HEK293 (cell line): ENCODE measurements at regions not wholly inside any gene's neighbourhood (a gene's known extent, or its start where the extent isn't known, plus 50 kb on each side); places are given as distances from the start of the nearest gene placed in this dataset.

Source experiments
- CTCF ChIA-PET: fragments of 350-600 bp; formaldehyde crosslinking; extraction: SDS; loops from one replicate; lab custom pipeline; 2021; ENCODE audit warnings: antibody characterized with exemption; lab: Yijun Ruan, JAX
- POLR2A ChIA-PET: fragments of 300-600 bp; formaldehyde crosslinking; extraction: SDS; loops from one replicate; lab custom pipeline; 2020; ENCODE audit warnings: antibody characterized with exemption, inconsistent platforms; lab: Yijun Ruan, JAX
- H3K27ac ChIP-seq: fragments of 200-500 bp; sonication (Bioruptor generic); 2 replicates; pipeline ENCODE4 v1.5.1; 2014; ENCODE audit warnings: low read depth, low read length, control low read depth, inconsistent platforms; ENCODE audit errors: extremely low read depth
- H3K36me3 ChIP-seq, 2 experiments: fragments of 200-500 bp in 1 of 2; sonication (Bioruptor generic) in 1 of 2; 1 replicate in 1 of 2; 2 replicates in 1 of 2; pipeline ENCODE4 v1.5.1; 2014 to 2017; ENCODE audit warnings: inconsistent platforms in 2 of 2, low read length in 2 of 2; ENCODE audit not compliant: control insufficient read depth in 2 of 2, insufficient read depth in 1 of 2
- H3K4me1 ChIP-seq: fragments of 200-500 bp; sonication (Bioruptor generic); 2 replicates; pipeline ENCODE4 v1.5.1; 2014; ENCODE audit warnings: mild to moderate bottlenecking, low read length, inconsistent platforms; ENCODE audit not compliant: control insufficient read depth, insufficient read depth
- H3K4me3 ChIP-seq: 2 replicates; pipeline ENCODE4 v1.5.1; 2011; ENCODE audit warnings: low read depth, mild to moderate bottlenecking, control low read depth, low read length, moderate library complexity
- H3K9me3 ChIP-seq: fragments of 200-500 bp; sonication (Bioruptor generic); 2 replicates; pipeline ENCODE4 v1.5.1; 2014; ENCODE audit warnings: low read depth, low read length, inconsistent platforms; ENCODE audit not compliant: control insufficient read depth, insufficient read depth
- KLF10 ChIP-seq: fragments of 450-650 bp; IDR thresholded peaks from 2 replicates; pipeline ENCODE4 v1.5.1; 2018; ENCODE audit warnings: missing biosample characterization, mild to moderate bottlenecking, missing genetic modification characterization
- RBAK ChIP-seq: fragments of 450-650 bp; formaldehyde crosslinking; IDR thresholded peaks from 2 replicates; pipeline ENCODE4 v1.5.1; 2016; ENCODE audit warnings: missing biosample characterization, missing genetic modification characterization
- SALL2 ChIP-seq: fragments of 450-650 bp; formaldehyde crosslinking; IDR thresholded peaks from 2 replicates; pipeline ENCODE4 v1.5.0; 2017; ENCODE audit warnings: missing biosample characterization, mild to moderate bottlenecking, missing genetic modification characterization, borderline replicate concordance
- SCRT1 ChIP-seq: fragments of 450-650 bp; formaldehyde crosslinking; IDR thresholded peaks from 2 replicates; pipeline ENCODE4 v1.5.1; 2016; ENCODE audit warnings: missing biosample characterization, missing genetic modification characterization, borderline replicate concordance
- SP7 ChIP-seq: fragments of 450-650 bp; formaldehyde crosslinking; IDR thresholded peaks from 2 replicates; pipeline ENCODE4 v1.5.1; 2016; ENCODE audit warnings: missing biosample characterization, missing genetic modification characterization
- TCF7L2 ChIP-seq: IDR thresholded peaks from 2 replicates; pipeline ENCODE4 v1.6.1; 2011; ENCODE audit warnings: low read depth, mild to moderate bottlenecking, inconsistent platforms, low read length, moderate library complexity, borderline replicate concordance
- ZNF202 ChIP-seq: fragments of 450-650 bp; formaldehyde crosslinking; IDR thresholded peaks from 2 replicates; pipeline ENCODE4 v1.5.1; 2016; ENCODE audit warnings: missing biosample characterization, missing genetic modification characterization, borderline replicate concordance
- ZNF23 ChIP-seq: fragments of 450-650 bp; formaldehyde crosslinking; IDR thresholded peaks from 2 replicates; pipeline ENCODE4 v1.5.1; 2016; ENCODE audit warnings: missing biosample characterization, missing genetic modification characterization, borderline replicate concordance
- ZNF629 ChIP-seq: fragments of 450-650 bp; formaldehyde crosslinking; IDR thresholded peaks from 2 replicates; pipeline ENCODE4 v1.5.1; 2017; ENCODE audit warnings: missing biosample characterization, missing genetic modification characterization
- ZNF768 ChIP-seq: fragments of 450-650 bp; formaldehyde crosslinking; IDR thresholded peaks from 2 replicates; pipeline ENCODE4 v1.5.1; 2018; ENCODE audit warnings: missing biosample characterization, mild to moderate bottlenecking, missing genetic modification characterization
- ZNF776 ChIP-seq: fragments of 450-650 bp; formaldehyde crosslinking; IDR thresholded peaks from 2 replicates; pipeline ENCODE4 v1.5.0; 2017; ENCODE audit warnings: missing biosample characterization, missing genetic modification characterization, borderline replicate concordance
- ZSCAN23 ChIP-seq: fragments of 450-650 bp; formaldehyde crosslinking; IDR thresholded peaks from 2 replicates; pipeline ENCODE4 v1.5.1; 2016; ENCODE audit warnings: missing biosample characterization, missing genetic modification characterization
- TF ChIP-seq, protein P1 (sequence below): fragments of 450-650 bp; formaldehyde crosslinking; IDR thresholded peaks from 2 replicates; pipeline ENCODE4 v1.5.1; 2016; ENCODE audit warnings: missing biosample characterization, missing genetic modification characterization, borderline replicate concordance
- TF ChIP-seq, protein P2 (sequence below): fragments of 450-650 bp; formaldehyde crosslinking; IDR thresholded peaks from 2 replicates; pipeline ENCODE4 v1.5.1; 2016; ENCODE audit warnings: missing biosample characterization, missing genetic modification characterization

DNA sequence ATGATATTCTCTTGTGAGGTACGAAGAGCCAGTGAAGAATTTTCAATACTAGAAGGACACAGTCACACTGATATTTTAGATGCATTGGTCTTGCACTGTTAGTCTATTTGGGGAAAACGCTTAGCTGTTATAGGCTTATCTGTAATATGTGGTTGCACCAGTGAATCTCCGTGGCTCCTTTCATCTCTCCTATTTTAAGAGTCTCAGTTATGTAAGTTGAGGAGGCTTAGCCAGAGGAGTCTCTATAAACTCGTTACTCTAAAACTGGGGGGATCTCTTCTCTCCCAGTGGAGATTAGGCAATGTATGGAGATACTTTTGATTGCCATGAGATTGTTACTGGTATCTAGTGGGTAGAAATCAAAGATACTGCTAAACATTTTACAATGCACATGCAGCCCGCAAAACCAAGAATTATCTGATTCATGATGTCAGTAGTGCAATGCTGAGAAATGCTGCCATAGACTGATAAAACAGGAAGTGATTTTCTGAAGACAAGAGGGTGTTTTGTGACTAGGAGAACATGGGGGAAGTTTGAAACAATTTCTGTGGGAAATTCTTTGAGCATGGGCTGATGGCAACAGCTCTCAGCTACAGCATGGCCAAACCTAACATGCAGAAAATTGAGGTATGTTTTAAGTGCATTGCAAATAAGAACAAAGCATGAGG is 339.1 kb downstream of the SOX11 start:
- Histone ChIP-seq H3K4me3 (no peak overlapping the region), H3K36me3 (no peaks in the 10 kb centered on the region), H3K9me3 (no peaks in the 10 kb centered on the region), H3K4me1 (no peaks in the 10 kb centered on the region), H3K27ac (no peak overlapping the region)
- ChIA-PET CTCF (no interaction called here), POLR2A (no interaction called here)
- TF ChIP-seq SP7, result no peak

GRCh38 chr2:6036211-6036610 is 344.0 kb downstream of the SOX11 start:
- Histone ChIP-seq H3K9me3 (no peaks in the 10 kb centered on the region), H3K4me1 (no peaks in the 10 kb centered on the region), H3K4me3 (no peak overlapping the region), H3K27ac (no peak overlapping the region), H3K36me3 (no peaks in the 10 kb centered on the region)
- TF ChIP-seq ZNF776 (tag by site-specific recombination), result no peak
- TF ChIP-seq SALL2 (tag by site-specific recombination), result no peak
- TF ChIP-seq ZNF768, result no peak
- TF ChIP-seq SCRT1 (tag by site-specific recombination), result no peak
- TF ChIP-seq, protein P1, sequence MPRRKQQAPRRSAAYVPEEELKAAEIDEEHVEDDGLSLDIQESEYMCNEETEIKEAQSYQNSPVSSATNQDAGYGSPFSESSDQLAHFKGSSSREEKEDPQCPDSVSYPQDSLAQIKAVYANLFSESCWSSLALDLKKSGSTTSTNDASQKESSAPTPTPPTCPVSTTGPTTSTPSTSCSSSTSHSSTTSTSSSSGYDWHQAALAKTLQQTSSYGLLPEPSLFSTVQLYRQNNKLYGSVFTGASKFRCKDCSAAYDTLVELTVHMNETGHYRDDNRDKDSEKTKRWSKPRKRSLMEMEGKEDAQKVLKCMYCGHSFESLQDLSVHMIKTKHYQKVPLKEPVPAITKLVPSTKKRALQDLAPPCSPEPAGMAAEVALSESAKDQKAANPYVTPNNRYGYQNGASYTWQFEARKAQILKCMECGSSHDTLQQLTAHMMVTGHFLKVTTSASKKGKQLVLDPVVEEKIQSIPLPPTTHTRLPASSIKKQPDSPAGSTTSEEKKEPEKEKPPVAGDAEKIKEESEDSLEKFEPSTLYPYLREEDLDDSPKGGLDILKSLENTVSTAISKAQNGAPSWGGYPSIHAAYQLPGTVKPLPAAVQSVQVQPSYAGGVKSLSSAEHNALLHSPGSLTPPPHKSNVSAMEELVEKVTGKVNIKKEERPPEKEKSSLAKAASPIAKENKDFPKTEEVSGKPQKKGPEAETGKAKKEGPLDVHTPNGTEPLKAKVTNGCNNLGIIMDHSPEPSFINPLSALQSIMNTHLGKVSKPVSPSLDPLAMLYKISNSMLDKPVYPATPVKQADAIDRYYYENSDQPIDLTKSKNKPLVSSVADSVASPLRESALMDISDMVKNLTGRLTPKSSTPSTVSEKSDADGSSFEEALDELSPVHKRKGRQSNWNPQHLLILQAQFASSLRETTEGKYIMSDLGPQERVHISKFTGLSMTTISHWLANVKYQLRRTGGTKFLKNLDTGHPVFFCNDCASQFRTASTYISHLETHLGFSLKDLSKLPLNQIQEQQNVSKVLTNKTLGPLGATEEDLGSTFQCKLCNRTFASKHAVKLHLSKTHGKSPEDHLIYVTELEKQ (tag by site-specific recombination), result no peak
- TF ChIP-seq ZSCAN23 (tag by site-specific recombination), result no peak
- TF ChIP-seq ZNF202, result no peak
- no peak for TF ChIP-seq KLF10 (tag by site-specific recombination)
- ChIA-PET CTCF (no interaction called here), POLR2A (no interaction called here)

DNA sequence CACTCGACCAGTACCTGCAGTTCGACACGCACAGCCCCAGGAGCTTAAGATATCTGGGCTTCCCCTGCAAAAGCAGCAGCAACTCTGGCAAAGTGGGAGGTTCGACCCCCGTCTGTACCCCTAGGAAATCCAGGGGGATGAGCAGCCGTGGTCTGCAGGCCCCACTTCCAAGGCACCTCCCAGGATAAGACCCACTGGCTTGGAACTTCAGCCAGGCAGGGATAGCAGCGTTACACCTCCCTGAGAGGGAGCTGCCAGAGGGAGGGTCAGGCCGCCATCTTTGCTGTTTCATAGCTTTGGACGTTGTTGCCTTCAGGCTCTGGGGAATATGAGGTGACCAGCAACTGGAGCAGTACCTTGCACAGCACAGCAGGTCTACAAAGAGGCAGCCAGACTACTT is 351.1 kb downstream of the SOX11 start:
- CTCF ChIA-PET, result no interaction called here
- H3K36me3 ChIP-seq, result no peaks in the 10 kb centered on the region
- H3K4me1 ChIP-seq, result no peaks in the 10 kb centered on the region
- no peak overlapping the region for H3K4me3 ChIP-seq
- TF ChIP-seq SP7, result no peak
- TF ChIP-seq ZNF629 (tag by site-specific recombination), result no peak
- no peak for TF ChIP-seq ZNF768
- no peak for TF ChIP-seq ZNF23 (tag by site-specific recombination)
- TF ChIP-seq RBAK (tag by site-specific recombination), result no peak
- no peak for TF ChIP-seq TCF7L2
- TF ChIP-seq, protein P2, sequence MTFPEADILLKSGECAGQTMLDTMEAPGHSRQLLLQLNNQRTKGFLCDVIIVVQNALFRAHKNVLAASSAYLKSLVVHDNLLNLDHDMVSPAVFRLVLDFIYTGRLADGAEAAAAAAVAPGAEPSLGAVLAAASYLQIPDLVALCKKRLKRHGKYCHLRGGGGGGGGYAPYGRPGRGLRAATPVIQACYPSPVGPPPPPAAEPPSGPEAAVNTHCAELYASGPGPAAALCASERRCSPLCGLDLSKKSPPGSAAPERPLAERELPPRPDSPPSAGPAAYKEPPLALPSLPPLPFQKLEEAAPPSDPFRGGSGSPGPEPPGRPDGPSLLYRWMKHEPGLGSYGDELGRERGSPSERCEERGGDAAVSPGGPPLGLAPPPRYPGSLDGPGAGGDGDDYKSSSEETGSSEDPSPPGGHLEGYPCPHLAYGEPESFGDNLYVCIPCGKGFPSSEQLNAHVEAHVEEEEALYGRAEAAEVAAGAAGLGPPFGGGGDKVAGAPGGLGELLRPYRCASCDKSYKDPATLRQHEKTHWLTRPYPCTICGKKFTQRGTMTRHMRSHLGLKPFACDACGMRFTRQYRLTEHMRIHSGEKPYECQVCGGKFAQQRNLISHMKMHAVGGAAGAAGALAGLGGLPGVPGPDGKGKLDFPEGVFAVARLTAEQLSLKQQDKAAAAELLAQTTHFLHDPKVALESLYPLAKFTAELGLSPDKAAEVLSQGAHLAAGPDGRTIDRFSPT (tag by site-specific recombination), result no peak
- H3K27ac ChIP-seq, result no peak overlapping the region
- POLR2A ChIA-PET, result no interaction called here
- H3K9me3 ChIP-seq, result no peaks in the 10 kb centered on the region
